T-cell (primary cell): ENCODE measurements at regions not wholly inside any gene's neighbourhood (a gene's known extent, or its start where the extent isn't known, plus 50 kb on each side); places are given as distances from the start of the nearest gene placed in this dataset.
"Not testable (repeated sequence)": the region's sequence is repeated elsewhere in the genome, so short reads cannot be mapped to it uniquely, and the experiment has no call there.

Source experiments
- ATAC-seq, 4 experiments: fragments of 200-7000 bp in 3 of 4; fragments of 150-1000 bp in 1 of 4; cut with Tn5 transposase; replicated peaks in 1 of 4; 1 replicate in 3 of 4; 2 replicates in 1 of 4; pipeline ENCODE4 v1.10.0; 2021; ENCODE audit warnings: moderate library complexity in 3 of 4, mild to moderate bottlenecking in 2 of 4, moderate number of reproducible peaks in 1 of 4
- CTCF ChIA-PET, 2 donors: fragments of 300-600 bp; sonication (Branson Sonifier 250); formaldehyde crosslinking; loops; one replicate each; lab custom pipeline; 2022; ENCODE audit warnings: antibody characterized with exemption in 2 of 2; lab: Charles Lee
- POLR2A ChIA-PET, 2 donors: fragments of 300-600 bp; sonication (Branson Sonifier 250); formaldehyde crosslinking; loops; one replicate each; lab custom pipeline; 2022; ENCODE audit warnings: antibody characterized with exemption in 2 of 2; lab: Charles Lee
- DNase-seq, 35 experiments: peaks; one replicate each; pipeline versions ENCODE4 v3.0.0 to v3.0.0-alpha.2; 2013 to 2023
- H3K27ac ChIP-seq: one replicate; pipeline ENCODE4 v1.5.1; 2013; ENCODE audit warnings: low read length
- H3K27me3 ChIP-seq, 2 experiments: replicated peaks in 1 of 2; 1 replicate in 1 of 2; 2 replicates in 1 of 2; pipeline versions ENCODE4 v1.6.1 to v1.7.0; 2013; ENCODE audit warnings: low read length in 1 of 2, mixed read lengths in 1 of 2; ENCODE audit not compliant: control insufficient read depth in 2 of 2, insufficient read depth in 2 of 2; ENCODE audit errors: extremely low read depth in 1 of 2
- H3K36me3 ChIP-seq, 2 donors: 1 replicate in 1 of 2; 2 replicates in 1 of 2; pipeline versions ENCODE4 v1.6.1 to v1.7.0; 2013; ENCODE audit warnings: low read length in 1 of 2; ENCODE audit not compliant: control insufficient read depth in 2 of 2, insufficient read depth in 1 of 2; ENCODE audit errors: extremely low read depth in 1 of 2
- H3K4me1 ChIP-seq, 2 experiments: 1 replicate in 1 of 2; 2 replicates in 1 of 2; pipeline versions ENCODE4 v1.6.1 to v1.7.0; 2013; ENCODE audit warnings: low read length in 2 of 2, mixed read lengths in 1 of 2; ENCODE audit not compliant: insufficient read depth in 2 of 2, control insufficient read depth in 1 of 2; ENCODE audit errors: extremely low read depth in 1 of 2
- H3K4me3 ChIP-seq, 2 donors: 1 replicate in 1 of 2; 2 replicates in 1 of 2; pipeline versions ENCODE4 v1.5.1 to v1.7.0; 2013; ENCODE audit warnings: mild to moderate bottlenecking in 2 of 2, low read length in 1 of 2, moderate library complexity in 1 of 2; ENCODE audit not compliant: control insufficient read depth in 1 of 2; ENCODE audit errors: extremely low read depth in 1 of 2
- H3K9me3 ChIP-seq: 2 replicates; pipeline ENCODE4 v1.7.0; 2013
- H3K27ac Mint-ChIP-seq, 2 donors: one replicate each; pipeline ENCODE4 v1.8.0; 2020 to 2021; ENCODE audit warnings: mild to moderate bottlenecking in 2 of 2, mixed read lengths in 2 of 2
- H3K27me3 Mint-ChIP-seq, 2 donors: one replicate each; pipeline ENCODE4 v1.8.0; 2021 to 2022; ENCODE audit warnings: mixed read lengths in 2 of 2
- H3K36me3 Mint-ChIP-seq: one replicate; pipeline ENCODE4 v1.8.0; 2021; ENCODE audit warnings: mixed read lengths
- H3K4me1 Mint-ChIP-seq, 3 donors: one replicate each; pipeline ENCODE4 v1.8.0; 2020 to 2022; ENCODE audit warnings: mixed read lengths in 3 of 3, mild to moderate bottlenecking in 1 of 3
- H3K4me3 Mint-ChIP-seq, 3 donors: one replicate each; pipeline ENCODE4 v1.8.0; 2020 to 2022; ENCODE audit warnings: mild to moderate bottlenecking in 3 of 3, mixed read lengths in 3 of 3, moderate library complexity in 3 of 3
- H3K9me3 Mint-ChIP-seq, 3 donors: one replicate each; pipeline ENCODE4 v1.8.0; 2020 to 2022; ENCODE audit warnings: mixed read lengths in 3 of 3
- WGBS: methylation state at CpG from one replicate; pipeline ENCODE4 v1.1.5; 2013; ENCODE audit warnings: missing lambda C conversion rate; ENCODE audit not compliant: insufficient coverage; 5-methylcytosine and 5-hydroxymethylcytosine counted together

- no peak overlapping the region for H3K27ac ChIP-seq
- no peaks in the 10 kb centered on the region for H3K9me3 ChIP-seq
- H3K36me3 ChIP-seq: no peaks in the 10 kb centered on the region
- Mint-ChIP-seq H3K4me1 (no peaks in the 10 kb centered on the region), H3K27ac (no peak overlapping the region), H3K4me3 (no peak overlapping the region), H3K36me3 (no peaks in the 10 kb centered on the region), H3K9me3 (peaks cover 0 to 6% (median 0%) of the 10 kb centered on the region in 3 donors), H3K27me3 (peaks cover 13 to 21% of the 10 kb centered on the region in 2 donors)
- no peak overlapping the region for H3K4me3 ChIP-seq
- WGBS: 95% methylated on average over 3 of the region's 3 CpGs
- H3K4me1 ChIP-seq: no peaks in the 10 kb centered on the region
- DNase-seq: no peak
- CTCF ChIA-PET: no interaction called here
- POLR2A ChIA-PET: no interaction called here
- H3K27me3 ChIP-seq: peaks cover 0 to 26% of the 10 kb centered on the region in 2 experiments
- ATAC-seq: no peak
Measured at GRCh38 chr19:30959011-30959410, 390.2 kb downstream of the TSHZ3 start.

DNA sequence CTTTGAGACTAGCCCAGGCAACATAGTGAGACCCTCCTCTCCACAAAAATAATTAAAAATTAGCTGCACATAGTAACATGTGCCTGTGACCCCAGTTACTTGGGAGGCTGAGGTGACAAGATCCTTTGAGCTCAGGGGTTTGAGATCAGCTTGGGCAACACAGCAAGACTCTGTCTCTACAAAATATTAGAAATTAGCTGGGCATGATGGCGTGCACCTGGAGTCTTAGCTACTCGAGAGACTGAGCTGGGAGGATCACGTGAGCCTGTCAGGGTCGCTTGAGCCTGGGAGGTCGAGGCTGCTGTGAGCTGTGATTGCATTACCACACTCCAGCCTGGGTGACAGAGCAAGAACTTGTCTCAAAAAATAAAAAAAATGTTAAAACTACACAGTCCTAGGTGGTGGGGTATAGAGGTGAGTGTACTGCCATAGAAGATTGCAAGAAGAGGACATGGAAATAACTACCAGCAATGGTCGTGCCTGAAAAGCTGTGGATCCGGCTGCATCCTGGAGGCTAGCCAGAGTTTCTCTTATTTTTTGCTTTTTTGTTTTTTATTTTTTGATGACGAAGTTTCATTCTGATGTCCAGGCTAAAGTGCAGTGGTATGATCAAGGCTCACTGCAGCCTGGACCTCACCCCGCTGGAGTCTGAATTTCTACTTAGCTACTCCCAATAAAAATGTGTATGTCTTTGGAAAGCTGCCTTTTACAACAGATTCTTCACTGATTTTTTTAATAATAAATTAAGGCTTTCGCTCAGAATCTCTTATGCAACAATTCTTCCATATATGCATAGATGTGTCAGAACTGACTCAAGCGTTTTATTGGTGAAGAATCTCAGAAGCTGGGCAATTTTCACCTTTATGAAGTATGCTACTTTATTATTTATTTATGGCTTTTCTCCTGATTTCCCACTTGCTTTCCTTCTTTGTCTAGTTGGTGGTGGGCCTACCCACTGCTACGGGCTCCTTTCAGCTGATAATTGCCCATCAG, 393.8 kb downstream of the TSHZ3 start:
- WGBS: 76% methylated on average over 6 of the region's 12 CpGs
- H3K4me3 Mint-ChIP-seq: no peak overlapping the region
- CTCF ChIA-PET: no interaction called here

GRCh38 chr19:30944276-30944932, 404.8 kb downstream of the TSHZ3 start:
- H3K4me1 Mint-ChIP-seq, H3K4me3 ChIP-seq, ATAC-seq, H3K4me3 Mint-ChIP-seq, CTCF ChIA-PET, DNase-seq, H3K27ac Mint-ChIP-seq, H3K4me1 ChIP-seq, H3K36me3 ChIP-seq, H3K9me3 ChIP-seq, H3K9me3 Mint-ChIP-seq, POLR2A ChIA-PET, H3K36me3 Mint-ChIP-seq, H3K27ac ChIP-seq: not testable (repeated sequence)
- WGBS: 80% methylated on average over 1 of the region's 6 CpGs
- peaks cover 0 to 15% of the 10 kb centered on the region in 2 donors for H3K27me3 Mint-ChIP-seq
- H3K27me3 ChIP-seq: peaks cover 0 to 14% of the 10 kb centered on the region in 2 experiments

More for the DNA sequence above, 393.8 kb downstream of the TSHZ3 start:
- no peak overlapping the region for H3K4me3 ChIP-seq
- POLR2A ChIA-PET: no interaction called here
- no peak for ATAC-seq
- H3K36me3 Mint-ChIP-seq: no peaks in the 10 kb centered on the region
- no peaks in the 10 kb centered on the region for H3K36me3 ChIP-seq
- no peaks in the 10 kb centered on the region for H3K4me1 ChIP-seq
- no peaks in the 10 kb centered on the region for H3K9me3 ChIP-seq
- no peak for DNase-seq
- H3K27me3 Mint-ChIP-seq: peaks cover 21 to 24% of the 10 kb centered on the region in 2 donors
- H3K27ac Mint-ChIP-seq: no peak overlapping the region
- H3K27ac ChIP-seq: no peak overlapping the region
- H3K27me3 ChIP-seq: peaks cover 0 to 26% of the 10 kb centered on the region in 2 experiments
- H3K9me3 Mint-ChIP-seq: no peaks in the 10 kb centered on the region
- no peaks in the 10 kb centered on the region for H3K4me1 Mint-ChIP-seq

GRCh38 chr19:30943101-30943843, 406.0 kb downstream of the TSHZ3 start:
- Mint-ChIP-seq H3K27ac (no peak overlapping the region), H3K9me3 (peaks cover 0 to 5% (median 0%) of the 10 kb centered on the region in 3 donors), H3K4me1 (no peaks in the 10 kb centered on the region), H3K4me3 (no peak overlapping the region), H3K27me3 (peaks cover 0 to 16% of the 10 kb centered on the region in 2 donors), H3K36me3 (no peaks in the 10 kb centered on the region)
- ChIA-PET CTCF (no interaction called here), POLR2A (no interaction called here)
- no peak overlapping the region for H3K27ac ChIP-seq
- WGBS: 85% methylated on average over 5 of the region's 13 CpGs
- H3K27me3 ChIP-seq: peaks cover 0 to 14% of the 10 kb centered on the region in 2 experiments
- no peak overlapping the region for H3K4me3 ChIP-seq
- ATAC-seq: no peak
- no peaks in the 10 kb centered on the region for H3K4me1 ChIP-seq
- no peaks in the 10 kb centered on the region for H3K9me3 ChIP-seq
- H3K36me3 ChIP-seq: no peaks in the 10 kb centered on the region
- DNase-seq: no peak

- 0% methylated on average over 1 of the region's 3 CpGs for WGBS
- peaks cover 0 to 5% (median 0%) of the 10 kb centered on the region in 3 donors for H3K9me3 Mint-ChIP-seq
- POLR2A ChIA-PET: no interaction called here
- Histone ChIP-seq H3K4me1 (no peaks in the 10 kb centered on the region), H3K9me3 (no peaks in the 10 kb centered on the region), H3K4me3 (no peak overlapping the region), H3K27ac (no peak overlapping the region), H3K27me3 (peaks cover 0 to 14% of the 10 kb centered on the region in 2 experiments), H3K36me3 (no peaks in the 10 kb centered on the region)
- peaks cover 0 to 16% of the 10 kb centered on the region in 2 donors for H3K27me3 Mint-ChIP-seq
- DNase-seq (no peak), ATAC-seq (no peak)
- no peaks in the 10 kb centered on the region for H3K4me1 Mint-ChIP-seq
- CTCF ChIA-PET: no interaction called here
- no peaks in the 10 kb centered on the region for H3K36me3 Mint-ChIP-seq
- no peak overlapping the region for H3K4me3 Mint-ChIP-seq
- no peak overlapping the region for H3K27ac Mint-ChIP-seq
Measured at GRCh38 chr19:30942636-30943035, 406.6 kb downstream of the TSHZ3 start.

GRCh38 chr19:30941591-30941990, 407.6 kb downstream of the TSHZ3 start:
- H3K4me3 ChIP-seq: no peak overlapping the region
- no peak overlapping the region for H3K27ac Mint-ChIP-seq
- no peak overlapping the region for H3K27ac ChIP-seq
- H3K27me3 ChIP-seq: peaks cover 0 to 14% of the 10 kb centered on the region in 2 experiments
- DNase-seq: no peak
- no peaks in the 10 kb centered on the region for H3K36me3 ChIP-seq
- WGBS: 61% methylated on average over 3 of the region's 3 CpGs
- no peak overlapping the region for H3K4me3 Mint-ChIP-seq
- no peaks in the 10 kb centered on the region for H3K9me3 ChIP-seq
- peaks cover 0 to 5% (median 0%) of the 10 kb centered on the region in 3 donors for H3K9me3 Mint-ChIP-seq
- H3K4me1 Mint-ChIP-seq: no peaks in the 10 kb centered on the region
- no peak for ATAC-seq
- H3K36me3 Mint-ChIP-seq: no peaks in the 10 kb centered on the region
- H3K4me1 ChIP-seq: no peaks in the 10 kb centered on the region
- POLR2A ChIA-PET: no interaction called here
- peaks cover 0 to 16% of the 10 kb centered on the region in 2 donors for H3K27me3 Mint-ChIP-seq
- CTCF ChIA-PET: no interaction called here
